CD1c-positive myeloid dendritic cell (primary cell): ENCODE measurements at regions not wholly inside any gene's neighbourhood (a gene's known extent, or its start where the extent isn't known, plus 50 kb on each side); places are given as distances from the start of the nearest gene placed in this dataset.

Experiments used
- DNase-seq: peaks from one replicate; pipeline ENCODE4 v3.0.0-alpha.2; 2016; ENCODE audit errors: extremely low spot score

- DNase-seq = no peak
Measured at GRCh38 chr2:14567561-14567960, 65.0 kb upstream of the LRATD1 start.

- DNase-seq = no peak
Measured at GRCh38 chr2:14569294-14569693, 63.2 kb upstream of the LRATD1 start.

- no peak for DNase-seq
Measured at GRCh38 chr2:14572633-14573032, 59.9 kb upstream of the LRATD1 start.

DNA sequence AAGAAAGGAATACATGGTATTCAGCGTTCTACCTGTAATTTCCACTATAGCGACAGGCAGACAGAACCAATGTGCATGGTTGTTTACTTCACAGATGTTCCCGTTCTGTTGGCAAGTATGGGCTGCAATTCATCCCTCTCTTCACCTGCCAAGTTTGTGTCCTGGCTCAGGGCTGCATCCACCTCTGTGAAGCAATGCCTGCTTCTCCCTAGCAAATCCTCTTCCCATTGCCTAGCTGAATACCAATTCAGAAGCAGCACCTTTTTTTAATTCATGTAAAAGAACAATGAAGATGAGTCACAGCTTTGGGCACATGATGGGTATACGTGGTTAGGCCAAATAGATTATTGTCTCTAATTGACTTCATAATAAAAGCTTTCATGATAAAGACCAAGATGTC lies 54.7 kb upstream of the LRATD1 start:
- no peak for DNase-seq
